Activated CD4-positive, CD25-positive, alpha-beta regulatory T cell treated with anti-CD3 and anti-CD28 coated beads, Interleukin-2, amount 50 U/mL, for 24 hours (primary cell): ENCODE measurements at regions not wholly inside any gene's neighbourhood (a gene's known extent, or its start where the extent isn't known, plus 50 kb on each side); places are given as distances from the start of the nearest gene placed in this dataset.
A peak's percentile ranks its signal among the peaks of the same experiment; 100 is the strongest.
"Not testable (repeated sequence)": the region's sequence is repeated elsewhere in the genome, so short reads cannot be mapped to it uniquely, and the experiment has no call there.

ENCODE experiments used
- ATAC-seq, 2 donors: fragments of 150-1000 bp; cut with Tn5 transposase; one replicate each; pipeline ENCODE4 v1.10.0; 2021; ENCODE audit warnings: mild to moderate bottlenecking in 1 of 2, moderate library complexity in 1 of 2

- not testable (repeated sequence) for ATAC-seq
Measured at GRCh38 chr7:65145710-65146109, 139.2 kb upstream of the ERV3-1 start.

- not testable (repeated sequence) for ATAC-seq
Measured at GRCh38 chr7:65145008-65145407, 138.5 kb upstream of the ERV3-1 start.

GRCh38 chr7:65144557-65144956, 138.1 kb upstream of the ERV3-1 start:
- not testable (repeated sequence) for ATAC-seq

GRCh38 chr7:65144119-65144518, 137.6 kb upstream of the ERV3-1 start:
- not testable (repeated sequence) for ATAC-seq

- not testable (repeated sequence) for ATAC-seq
Measured at GRCh38 chr7:65141894-65142293, 135.4 kb upstream of the ERV3-1 start.

- not testable (repeated sequence) for ATAC-seq
Measured at GRCh38 chr7:65141405-65141778, 134.9 kb upstream of the ERV3-1 start.

GRCh38 chr7:65140543-65141404, 134.3 kb upstream of the ERV3-1 start:
- not testable (repeated sequence) for ATAC-seq

- ATAC-seq, result not testable (repeated sequence)
Measured at GRCh38 chr7:65136850-65137249, 130.4 kb upstream of the ERV3-1 start.

- not testable (repeated sequence) for ATAC-seq
Measured at GRCh38 chr7:65133087-65133486, 126.6 kb upstream of the ERV3-1 start.

- not testable (repeated sequence) for ATAC-seq
Measured at GRCh38 chr7:65132256-65132655, 125.8 kb upstream of the ERV3-1 start.

- not testable (repeated sequence) for ATAC-seq
Measured at GRCh38 chr7:65127364-65127763, 120.9 kb upstream of the ERV3-1 start.

GRCh38 chr7:65124600-65124999, 118.1 kb upstream of the ERV3-1 start:
- ATAC-seq, result not testable (repeated sequence)

GRCh38 chr7:65105650-65106203, 99.2 kb upstream of the ERV3-1 start:
- ATAC-seq, result not testable (repeated sequence)

- not testable (repeated sequence) for ATAC-seq
Measured at GRCh38 chr7:65100499-65100898, 94.0 kb upstream of the ERV3-1 start.

GRCh38 chr7:65081669-65082055, 75.2 kb upstream of the ERV3-1 start:
- not testable (repeated sequence) for ATAC-seq

GRCh38 chr7:65080799-65081668, 74.5 kb upstream of the ERV3-1 start:
- peak; percentile 96 to 99 for ATAC-seq

- not testable (repeated sequence) for ATAC-seq
Measured at GRCh38 chr7:65074959-65075358, 68.5 kb upstream of the ERV3-1 start.

- ATAC-seq, result not testable (repeated sequence)
Measured at GRCh38 chr7:65073160-65073559, 66.7 kb upstream of the ERV3-1 start.

- ATAC-seq, result not testable (repeated sequence)
Measured at GRCh38 chr7:65071854-65072431, 65.5 kb upstream of the ERV3-1 start.

- not testable (repeated sequence) for ATAC-seq
Measured at GRCh38 chr7:65069476-65069875, 63.0 kb upstream of the ERV3-1 start.

GRCh38 chr7:65062566-65062965, 56.1 kb upstream of the ERV3-1 start:
- not testable (repeated sequence) for ATAC-seq

- ATAC-seq, result not testable (repeated sequence)
Measured at GRCh38 chr7:65059247-65059646, 52.8 kb upstream of the ERV3-1 start.
